ENCODE measurements at regions not wholly inside any gene's neighbourhood (a gene's known extent, or its start where the extent isn't known, plus 50 kb on each side); places are given as distances from the start of the nearest gene placed in this dataset.

- H3K27me3 ChIP-seq (ENCODE audit: control insufficient read depth, insufficient read depth, low read length) = peaks cover 5% of the 10 kb centered on the region; the same call in 1 of the 2 replicates
- CTCF ChIA-PET = no interaction called here
These were observed 138.9 kb upstream of the LINGO1 start for GRCh38 chr15:77771616-77772015.

GRCh38 chr15:77769700-77770099 lies 137.0 kb upstream of the LINGO1 start:
- H3K27ac ChIP-seq (ENCODE audit: low read length) = no peak overlapping the region
- no peaks in the 10 kb centered on the region for H3K36me3 ChIP-seq (ENCODE audit: control insufficient read depth, insufficient read depth, low read length)
- H3K4me3 ChIP-seq (ENCODE audit: low read depth in 2 of 2, low read length in 2 of 2) = no peak overlapping the region
- DNase-seq (ENCODE audit: low read depth, low spot score) (no peak), ATAC-seq (no peak)
- H3K27me3 ChIP-seq (ENCODE audit: control insufficient read depth, insufficient read depth, low read length) = peaks cover 5% of the 10 kb centered on the region; the same call in 1 of the 2 replicates
- no peaks in the 10 kb centered on the region for H3K9me3 ChIP-seq (ENCODE audit: control insufficient read depth, insufficient read depth, low read depth, low read length)
- BruUV-seq (replicated peaks) = no TSS peak
- TF ChIP-seq TCF7L2 (IDR thresholded peaks at IDR 0.05; ENCODE audit: low read depth, low read length) = no peak
- TF ChIP-seq CTCF (IDR thresholded peaks at IDR 0.05) = no peak
- in situ Hi-C loops (cut with HindIII; ENCODE audit: low pct_unique_long_range_greater_than_20kb, low sequenced_read_pairs) = no loop called here
- ChIA-PET CTCF (no interaction called here), POLR2A (interaction anchor here (0.6 to 0.7 kb wide), 2 partner anchors 12 to 93 kb away, joined by 4 to 5 read pairs; no protein-coding TSS in a partner anchor)
- intact Hi-C loops (cut with micrococcal nuclease; ENCODE audit: unreplicated experiment) = no loop called here
- no peaks in the 10 kb centered on the region for H3K4me1 ChIP-seq (ENCODE audit: control insufficient read depth, insufficient read depth, low read length)

More at GRCh38 chr15:77771616-77772015, 138.9 kb upstream of the LINGO1 start:
- in situ Hi-C loops (cut with HindIII; ENCODE audit: low pct_unique_long_range_greater_than_20kb, low sequenced_read_pairs) (no loop called here), intact Hi-C loops (cut with micrococcal nuclease; ENCODE audit: unreplicated experiment) (no loop called here)
- no TSS peak for BruUV-seq (replicated peaks)
- no peak overlapping the region for H3K27ac ChIP-seq (ENCODE audit: low read length)
- no peak for ATAC-seq
- no peaks in the 10 kb centered on the region for H3K36me3 ChIP-seq (ENCODE audit: control insufficient read depth, insufficient read depth, low read length)
- no peak overlapping the region for H3K4me3 ChIP-seq (ENCODE audit: low read depth in 2 of 2, low read length in 2 of 2)
- TF ChIP-seq POLR2AphosphoS5 (IDR thresholded peaks at IDR 0.05; ENCODE audit: low read depth, low read length) = no peak
- POLR2A ChIA-PET = interaction anchor here (0.7 kb wide), 1 partner anchor 46 kb away, joined by 3 read pairs; no protein-coding TSS in a partner anchor
- no peak for DNase-seq (ENCODE audit: low read depth, low spot score)
- H3K9me3 ChIP-seq (ENCODE audit: control insufficient read depth, insufficient read depth, low read depth, low read length) = no peaks in the 10 kb centered on the region
- H3K4me1 ChIP-seq (ENCODE audit: control insufficient read depth, insufficient read depth, low read length) = no peaks in the 10 kb centered on the region

- no peaks in the 10 kb centered on the region for H3K4me1 ChIP-seq (ENCODE audit: control insufficient read depth, insufficient read depth, low read length)
- TF ChIP-seq TCF7L2 (IDR thresholded peaks at IDR 0.05; ENCODE audit: low read depth, low read length) = no peak
- TF ChIP-seq CTCF (IDR thresholded peaks at IDR 0.05) = no peak
- TF ChIP-seq POLR2AphosphoS5 (IDR thresholded peaks at IDR 0.05; ENCODE audit: low read depth, low read length) = no peak
- TF ChIP-seq SIN3A (IDR thresholded peaks at IDR 0.05; ENCODE audit: borderline replicate concordance, insufficient read depth, low read depth, low read length) = no peak
- no peak for TF ChIP-seq REST (IDR thresholded peaks at IDR 0.05; ENCODE audit: insufficient read depth in 1 of 2, low read depth in 2 of 2, low read length in 1 of 2)
- intact Hi-C loops (cut with micrococcal nuclease; ENCODE audit: unreplicated experiment) (no loop called here), in situ Hi-C loops (cut with HindIII; ENCODE audit: low pct_unique_long_range_greater_than_20kb, low sequenced_read_pairs) (no loop called here)
- DNase-seq (ENCODE audit: low read depth, low spot score) (no peak), ATAC-seq (no peak)
- no TSS peak for BruUV-seq (replicated peaks)
- POLR2A ChIA-PET = no interaction called here
- H3K36me3 ChIP-seq (ENCODE audit: control insufficient read depth, insufficient read depth, low read length) = no peaks in the 10 kb centered on the region
- H3K4me3 ChIP-seq (ENCODE audit: low read depth in 2 of 2, low read length in 2 of 2) = no peak overlapping the region
- CTCF ChIA-PET = no interaction called here
- H3K27me3 ChIP-seq (ENCODE audit: control insufficient read depth, insufficient read depth, low read length) = peaks cover 5% of the 10 kb centered on the region; the same call in 1 of the 2 replicates
- H3K27ac ChIP-seq (ENCODE audit: low read length) = no peak overlapping the region
- no peaks in the 10 kb centered on the region for H3K9me3 ChIP-seq (ENCODE audit: control insufficient read depth, insufficient read depth, low read depth, low read length)
These were observed 135.9 kb upstream of the LINGO1 start for GRCh38 chr15:77768521-77769078.

All from Panc1 (cell line).